Stimulated activated CD4-positive, alpha-beta T cell treated with anti-CD3 and anti-CD28 coated beads, Interleukin-1b, Interleukin-23, amount 100 ng/mL, for 48 hours (primary cell): ENCODE measurements at regions not wholly inside any gene's neighbourhood (a gene's known extent, or its start where the extent isn't known, plus 50 kb on each side); places are given as distances from the start of the nearest gene placed in this dataset.
"Not testable (repeated sequence)": the region's sequence is repeated elsewhere in the genome, so short reads cannot be mapped to it uniquely, and the experiment has no call there.

ENCODE experiments used
- DNase-seq: peaks from one replicate; pipeline ENCODE4 v3.0.0-alpha.2; 2020

GRCh38 chr12:89870413-89871184 is 162.0 kb upstream of the ATP2B1 start:
- no peak for DNase-seq

- not testable (repeated sequence) for DNase-seq
Measured at GRCh38 chr12:89867611-89868010, 159.0 kb upstream of the ATP2B1 start.

DNA sequence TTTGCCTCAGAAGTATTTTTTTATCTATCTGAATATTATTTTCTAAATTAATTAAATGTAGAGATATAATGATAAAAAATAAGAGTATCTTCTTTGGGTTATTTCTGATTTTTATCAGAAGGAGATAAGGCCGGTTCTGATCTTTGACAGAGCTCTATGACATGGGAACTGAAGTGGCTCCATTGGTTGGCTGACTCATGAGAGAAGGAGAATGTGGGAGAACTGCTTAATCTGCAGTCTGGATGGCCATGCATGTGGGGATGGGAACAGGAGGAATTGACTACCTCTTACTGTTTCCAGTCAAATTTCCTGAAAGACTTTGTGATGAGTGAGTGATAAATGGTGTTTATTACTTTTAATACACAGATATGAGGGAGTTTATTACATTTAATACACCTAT is 155.8 kb upstream of the ATP2B1 start:
- DNase-seq, result no peak

DNA sequence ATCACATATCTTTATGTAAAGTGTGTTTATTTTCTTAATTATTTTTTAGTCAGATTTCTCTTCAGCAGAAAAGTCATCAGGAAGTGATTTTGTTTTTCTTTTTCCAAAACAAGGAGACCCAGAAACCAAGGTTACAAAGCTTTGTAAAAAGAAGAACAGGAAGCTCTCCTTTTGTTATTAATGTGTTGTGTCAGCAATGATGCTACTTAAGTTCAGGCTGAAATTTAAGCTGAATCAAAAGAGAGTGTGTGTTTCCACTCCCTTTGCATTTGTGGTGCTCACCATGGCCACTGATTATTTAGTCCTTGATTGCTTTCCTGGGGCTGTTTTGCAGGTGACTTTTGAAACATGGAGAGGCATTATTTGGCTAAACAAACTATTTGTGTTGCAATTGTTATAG is 155.3 kb upstream of the ATP2B1 start:
- no peak for DNase-seq

DNA sequence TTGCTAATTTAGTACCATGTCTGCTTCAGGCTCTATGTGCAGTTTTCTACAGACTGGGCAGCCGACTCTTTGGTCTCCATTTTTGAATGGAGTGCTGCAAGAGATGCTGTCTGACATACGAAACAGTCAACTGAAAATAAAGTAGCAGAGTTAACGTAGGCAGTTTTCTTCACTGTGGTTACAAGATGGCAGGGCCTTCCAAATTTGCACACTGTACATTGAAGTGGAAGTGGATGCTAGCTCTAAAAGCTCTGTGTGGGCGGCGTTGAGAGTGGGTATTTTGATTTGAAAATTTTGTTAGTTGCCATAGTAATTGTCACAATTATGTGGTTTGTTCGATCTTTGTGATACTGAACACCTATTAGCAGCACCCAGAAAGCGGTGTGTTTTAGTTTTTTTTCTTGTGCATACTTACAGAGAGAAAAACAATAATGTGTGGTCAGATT is 154.9 kb upstream of the ATP2B1 start:
- peak; percentile 61 for DNase-seq

DNA sequence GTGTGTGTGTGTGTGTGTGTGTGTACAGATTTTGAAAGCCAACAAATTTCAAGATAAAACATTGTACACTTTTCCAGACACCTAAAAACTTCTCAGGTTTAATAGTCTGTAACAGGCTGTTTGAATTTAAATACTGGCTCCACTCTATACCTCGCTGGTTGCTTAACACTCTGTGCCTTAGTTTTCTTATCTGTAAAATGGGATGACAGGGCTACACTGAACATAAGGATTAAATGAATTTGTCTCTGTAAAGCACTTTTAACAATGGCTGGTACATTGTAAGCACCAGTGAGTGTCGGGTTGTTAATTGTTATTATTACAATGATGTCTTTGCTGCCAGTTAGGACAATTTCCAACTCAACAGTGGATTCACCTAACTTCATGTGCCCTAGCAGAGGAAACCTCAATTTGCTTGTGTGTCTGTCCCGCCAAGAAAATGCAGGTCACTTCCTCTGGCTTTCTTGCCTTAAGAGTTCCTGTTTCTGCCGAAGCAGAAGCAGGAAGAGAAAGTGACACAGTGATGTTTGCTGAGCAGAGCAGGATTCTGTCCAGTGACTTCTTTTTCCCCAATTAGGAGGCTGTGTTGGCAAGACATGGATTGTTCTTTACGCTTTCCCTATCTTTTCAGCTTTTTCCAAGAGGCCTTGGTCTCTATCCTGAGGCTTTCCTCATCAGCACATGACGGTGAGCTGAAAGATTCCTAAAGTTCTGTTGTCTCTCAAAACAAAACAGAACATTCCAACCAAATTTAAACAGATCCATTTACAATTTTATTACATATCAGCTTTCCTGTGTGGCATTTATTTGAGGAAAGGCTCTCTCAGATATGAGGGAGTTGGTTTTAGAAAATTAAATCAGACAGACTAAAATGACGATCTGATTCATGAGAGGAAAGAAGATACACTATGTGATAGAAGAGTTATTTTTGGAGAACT is 154.1 kb upstream of the ATP2B1 start:
- peak; percentile 18 for DNase-seq

DNA sequence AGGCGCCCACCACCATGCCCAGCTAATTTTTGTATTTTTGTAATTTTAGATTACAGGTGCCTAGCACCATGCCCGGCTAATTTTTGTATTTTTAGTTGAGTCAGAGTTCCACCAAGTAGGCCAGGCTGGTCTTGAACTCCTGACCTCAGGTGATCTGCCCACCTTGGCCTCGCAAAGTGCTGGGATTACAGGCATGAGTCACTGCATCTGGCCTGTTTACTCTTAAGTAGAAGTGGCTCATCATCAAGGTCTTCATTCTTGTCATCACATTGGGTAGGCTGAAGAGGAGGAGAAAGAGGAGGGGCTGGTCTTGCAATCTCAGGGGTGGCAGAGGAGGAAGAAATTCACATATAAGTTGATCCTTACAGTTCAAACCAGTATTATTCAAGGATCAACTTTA is 152.4 kb upstream of the ATP2B1 start:
- peak; percentile 33 for DNase-seq

GRCh38 chr12:89859508-89860220 is 151.0 kb upstream of the ATP2B1 start:
- DNase-seq, result no peak

- DNase-seq, result no peak
Measured at GRCh38 chr12:89858718-89859117, 150.1 kb upstream of the ATP2B1 start.

- DNase-seq, result no peak
Measured at GRCh38 chr12:89857652-89858274, 149.1 kb upstream of the ATP2B1 start.

- DNase-seq, result no peak
Measured at GRCh38 chr12:89856431-89856830, 147.8 kb upstream of the ATP2B1 start.

DNA sequence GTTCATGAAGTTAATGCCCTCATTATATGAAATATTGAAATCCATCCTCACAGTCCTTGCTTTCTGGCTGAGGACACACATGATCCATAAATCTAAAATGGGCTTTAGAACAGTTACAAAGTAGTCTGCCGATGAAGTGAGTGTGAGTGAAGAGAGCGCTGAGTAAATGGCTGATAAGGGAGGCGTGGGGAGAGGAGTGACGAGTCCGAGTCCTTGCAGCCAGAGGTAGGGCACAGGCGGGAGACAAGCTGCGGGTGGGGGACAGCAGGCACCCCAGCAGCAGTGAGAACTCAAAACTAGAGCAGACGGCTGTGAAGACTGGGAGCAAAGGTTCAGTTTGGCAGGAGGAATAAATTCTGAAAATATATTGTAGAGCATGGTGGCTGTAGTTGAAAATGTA is 140.1 kb upstream of the ATP2B1 start:
- DNase-seq, result no peak

DNA sequence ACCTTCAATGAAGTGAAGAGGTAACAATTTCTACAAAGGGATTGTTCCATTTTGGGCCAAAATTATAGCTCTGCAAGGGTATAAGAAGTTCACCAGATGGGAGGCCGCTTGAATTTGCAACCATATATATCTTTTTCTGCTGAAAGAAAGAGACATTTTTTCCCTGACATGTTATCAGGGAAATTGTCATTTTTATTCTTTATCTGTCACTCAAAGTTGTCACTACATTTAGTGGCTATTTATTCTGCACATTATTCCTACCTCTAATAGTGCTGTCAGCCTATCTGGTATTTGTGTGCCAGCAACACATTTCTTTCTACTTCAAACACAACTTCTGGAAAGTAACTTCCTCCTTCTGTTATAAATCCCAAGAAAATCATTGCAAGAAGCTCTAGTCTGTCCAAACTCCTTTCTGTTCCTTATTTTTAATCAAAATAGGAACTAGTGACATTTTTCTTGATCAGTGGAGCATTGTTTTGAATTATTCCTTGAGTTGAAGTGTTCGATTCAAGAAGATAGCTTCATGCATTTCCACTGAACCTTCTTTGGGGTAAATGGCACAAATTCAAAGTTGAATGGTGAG is 137.9 kb upstream of the ATP2B1 start:
- DNase-seq, result no peak

- DNase-seq, result no peak
Measured at GRCh38 chr12:89845767-89846166, 137.1 kb upstream of the ATP2B1 start.

DNA sequence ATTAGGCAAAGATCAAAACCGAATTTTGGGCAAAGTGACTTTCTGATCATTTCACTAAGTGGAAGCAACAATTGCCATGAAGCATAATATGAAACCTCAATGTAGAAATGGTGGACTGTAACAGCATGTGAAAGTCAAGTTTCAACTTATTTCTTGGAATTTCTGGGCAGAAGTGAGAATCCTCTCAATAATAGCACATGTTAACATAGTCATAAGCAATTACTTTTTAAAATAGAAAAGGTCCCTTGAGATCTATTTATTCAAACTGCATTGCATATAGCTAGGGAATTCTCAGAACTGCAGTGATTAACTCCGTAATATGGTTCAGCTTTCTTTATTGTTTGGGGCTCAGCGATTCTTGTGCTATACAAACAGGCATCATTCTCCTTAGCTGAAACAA is 136.7 kb upstream of the ATP2B1 start:
- DNase-seq, result no peak

DNA sequence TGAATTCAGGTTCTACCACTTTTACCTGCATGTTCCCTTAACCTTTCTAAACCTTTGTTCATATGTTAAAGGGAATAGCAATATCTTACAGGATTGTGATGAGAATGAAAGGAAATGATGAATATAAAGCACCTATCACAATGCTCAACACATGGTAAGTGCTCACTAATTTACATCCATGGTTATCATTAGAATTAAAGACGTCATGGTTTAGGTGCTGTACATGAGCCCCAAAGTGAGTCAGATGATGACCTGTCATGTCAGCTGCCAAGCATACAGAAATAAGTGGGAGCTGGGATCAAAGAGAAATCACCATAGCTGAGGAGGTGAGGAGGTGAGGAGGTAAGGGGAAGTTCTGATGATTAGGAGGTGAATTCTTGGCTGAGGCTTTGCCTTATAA is 135.9 kb upstream of the ATP2B1 start:
- DNase-seq, result no peak

DNA sequence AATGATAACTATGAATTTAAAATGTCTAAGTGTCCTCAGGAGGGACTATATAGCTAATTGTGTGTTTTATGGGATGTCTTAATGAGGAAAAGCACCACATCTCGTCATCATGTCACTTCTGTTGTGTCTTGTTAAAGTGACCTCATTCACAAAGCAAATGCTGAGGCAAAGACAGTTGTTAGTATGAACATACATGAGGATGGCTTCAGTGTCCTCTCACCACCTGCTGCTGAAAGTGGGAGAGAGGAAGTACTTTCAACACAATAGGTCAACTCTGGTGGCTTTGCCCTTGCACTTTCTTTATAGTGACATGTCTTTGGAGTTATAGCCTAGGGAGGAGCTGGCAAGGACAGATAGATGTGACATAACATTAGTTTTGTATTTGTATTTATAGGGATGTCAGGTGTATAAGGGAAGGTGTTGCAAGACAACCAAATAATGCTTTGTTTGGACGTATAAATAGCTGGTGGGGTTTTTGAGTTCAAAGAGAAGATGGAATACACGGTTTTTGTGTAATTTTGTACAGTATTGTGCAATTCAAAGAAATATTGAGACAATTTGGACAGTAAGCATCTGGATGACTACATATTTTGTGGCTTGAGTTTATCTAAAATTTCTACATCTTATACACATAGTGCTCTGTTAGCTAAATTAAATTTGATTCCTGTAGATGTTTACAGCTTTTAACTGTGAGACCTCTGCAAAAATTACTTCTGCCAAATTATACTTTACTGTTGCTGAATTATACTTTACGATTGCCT is 131.7 kb upstream of the ATP2B1 start:
- no peak for DNase-seq

DNA sequence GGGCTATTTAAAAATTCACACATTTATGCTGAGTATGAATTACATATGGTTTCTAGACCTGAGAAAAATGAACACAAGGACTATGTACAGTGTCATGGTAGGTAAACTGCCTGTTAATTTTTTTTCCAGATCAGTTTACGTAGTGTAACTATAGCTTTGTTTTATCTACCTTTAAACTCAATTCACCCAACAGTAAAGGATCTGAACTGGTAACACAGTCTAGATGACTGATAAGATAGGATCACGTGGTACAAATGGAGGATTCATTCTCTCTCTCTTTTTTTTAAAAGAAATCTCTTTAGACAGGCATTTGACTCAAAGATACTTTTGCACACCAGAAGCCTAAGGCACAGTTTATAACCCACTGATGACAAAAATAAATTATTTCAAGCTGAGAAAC is 130.8 kb upstream of the ATP2B1 start:
- no peak for DNase-seq

- no peak for DNase-seq
Measured at GRCh38 chr12:89838833-89839232, 130.2 kb upstream of the ATP2B1 start.

DNA sequence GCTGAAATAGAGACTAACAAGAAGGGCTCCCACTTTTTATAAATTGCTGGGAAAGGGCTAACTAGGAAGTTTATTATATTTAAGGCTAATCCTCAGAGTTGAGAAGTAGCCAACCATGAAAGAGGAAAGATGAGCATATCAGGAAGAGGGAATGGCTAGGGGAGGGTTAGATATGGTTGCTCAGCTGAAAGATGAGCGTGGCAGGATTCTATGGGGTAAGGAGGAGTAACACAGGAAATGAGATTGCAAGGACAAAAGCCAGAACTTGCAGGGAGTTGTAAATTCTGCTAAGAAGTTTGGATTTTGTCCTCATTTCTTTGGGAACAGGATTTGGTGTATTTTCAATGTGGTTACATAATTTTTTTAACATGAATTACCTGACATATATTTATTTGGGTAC is 127.4 kb upstream of the ATP2B1 start:
- DNase-seq, result no peak

- DNase-seq, result no peak
Measured at GRCh38 chr12:89834676-89835075, 126.0 kb upstream of the ATP2B1 start.
